K562 (cell line): ENCODE measurements at regions not wholly inside any gene's neighbourhood (a gene's known extent, or its start where the extent isn't known, plus 50 kb on each side); places are given as distances from the start of the nearest gene placed in this dataset.

Experiments
- ATAC-seq: fragments of 200-7000 bp; cut with Tn5 transposase; 3 replicates; pipeline ENCODE4 v1.9.1; 2020; ENCODE audit warnings: moderate library complexity
- BruUV-seq: library from RNA; stranded (reverse); fragments of 400-500 nt; replicated peaks from 2 replicates; lab custom pipeline; 2021; lab: Mats Ljungman, UMichigan
- CTCF ChIA-PET: fragments of 300-600 bp; formaldehyde crosslinking; extraction: SDS; loops from one replicate; lab custom pipeline; 2021; ENCODE audit warnings: low intra/inter-chr PET ratio; lab: Yijun Ruan, JAX
- POLR2A ChIA-PET: fragments of 300-600, 350-650 bp; sonication (Branson Sonifier 250); formaldehyde crosslinking; extraction: SDS; loops from one replicate; lab custom pipeline; 2021; ENCODE audit warnings: antibody characterized with exemption, inconsistent platforms; lab: Yijun Ruan, JAX
- DNase-seq, 4 experiments: peaks; one replicate each; pipeline versions ENCODE4 v3.0.0 to v3.0.0-alpha.2; 2011 to 2018; ENCODE audit warnings: low spot score in 3 of 4, mixed read lengths in 3 of 4; ENCODE audit errors: extremely low read depth in 1 of 4
- FAIRE-seq: peaks from 2 replicates; lab custom pipeline; 2011; peaks lifted over from hg19 to GRCh38; lab: Jason Lieb, UNC
- H2AFZ ChIP-seq: 2 replicates; pipeline ENCODE4 v1.6.0; 2011; ENCODE audit warnings: low read depth, low read length, control low read depth, inconsistent platforms
- H3K27ac ChIP-seq: fragments of 200-600 bp; 3 replicates; pipeline ENCODE4 v1.8.0; 2011; ENCODE audit warnings: low read depth, mild to moderate bottlenecking, control low read depth, inconsistent platforms, low read length, moderate library complexity, mixed read lengths; ENCODE audit errors: extremely low read depth
- H3K27me3 ChIP-seq, 2 experiments: fragments of 300-600 bp in 1 of 2; 2 replicates in 1 of 2; 3 replicates in 1 of 2; pipeline versions ENCODE4 v1.6.0 to v1.8.0; 2011; ENCODE audit warnings: inconsistent platforms in 2 of 2, low read length in 2 of 2, mild to moderate bottlenecking in 1 of 2, mixed read lengths in 1 of 2, moderate library complexity in 1 of 2; ENCODE audit not compliant: control insufficient read depth in 2 of 2, insufficient read depth in 2 of 2
- H3K36me3 ChIP-seq: fragments of 300-600 bp; 3 replicates; pipeline ENCODE4 v1.8.0; 2011; ENCODE audit warnings: mild to moderate bottlenecking, low read length, inconsistent platforms; ENCODE audit not compliant: control insufficient read depth, insufficient read depth
- H3K4me1 ChIP-seq, 2 experiments: fragments of 200-600 bp in 1 of 2; replicated peaks in 1 of 2; 2 replicates in 1 of 2; 3 replicates in 1 of 2; pipeline versions ENCODE4 v1.5.1 to v1.8.0; 2011; ENCODE audit warnings: inconsistent platforms in 2 of 2, low read length in 2 of 2, mild to moderate bottlenecking in 1 of 2, mixed read lengths in 1 of 2, moderate library complexity in 1 of 2; ENCODE audit not compliant: control insufficient read depth in 2 of 2, insufficient read depth in 2 of 2
- H3K4me2 ChIP-seq: 2 replicates; pipeline ENCODE4 v1.6.1; 2011; ENCODE audit warnings: low read length, control low read depth, inconsistent platforms, mixed read lengths; ENCODE audit not compliant: insufficient read depth
- H3K4me3 ChIP-seq: fragments of 200-600 bp; sonication (generic), shearing (Covaris generic); 2 replicates; pipeline ENCODE4 v1.5.1; 2016; ENCODE audit warnings: control low read depth, inconsistent platforms
- H3K79me2 ChIP-seq: fragments of 200-600 bp; 3 replicates; pipeline ENCODE4 v1.8.0; 2011; ENCODE audit warnings: low read length, inconsistent platforms; ENCODE audit not compliant: control insufficient read depth, insufficient read depth
- H3K9ac ChIP-seq, 2 experiments: 2 replicates each; pipeline versions ENCODE4 v1.6.0 to v1.6.1; 2011; ENCODE audit warnings: low read depth in 2 of 2, low read length in 2 of 2, control low read depth in 1 of 2, inconsistent platforms in 1 of 2, mild to moderate bottlenecking in 1 of 2, mixed read lengths in 1 of 2; ENCODE audit not compliant: insufficient read depth in 1 of 2
- H3K9me1 ChIP-seq: one replicate; pipeline ENCODE4 v1.6.0; 2011; ENCODE audit warnings: inconsistent platforms, mild to moderate bottlenecking, low read length, moderate library complexity; ENCODE audit not compliant: control insufficient read depth, insufficient read depth
- H3K9me3 ChIP-seq: replicated peaks from 2 replicates; pipeline ENCODE4 v1.5.1; 2011; ENCODE audit warnings: low read depth, low read length, inconsistent platforms; ENCODE audit not compliant: control insufficient read depth, insufficient read depth
- H4K20me1 ChIP-seq: replicated peaks from 2 replicates; pipeline ENCODE4 v1.6.1; 2011; ENCODE audit warnings: low read length, inconsistent platforms, mixed read lengths; ENCODE audit not compliant: control insufficient read depth, insufficient read depth
- CAMTA2 ChIP-seq: fragments of 250-450 bp; sonication (Bioruptor Pico); conservative IDR thresholded peaks from 2 replicates; pipeline ENCODE4 v1.5.1; 2022
- CHAMP1 ChIP-seq: fragments of 450-650 bp; IDR thresholded peaks from 2 replicates; pipeline ENCODE4 v1.6.1; 2016; ENCODE audit warnings: mild to moderate bottlenecking
- CLOCK ChIP-seq: fragments of 250-450 bp; sonication (Bioruptor Pico); IDR thresholded peaks from 2 replicates; pipeline ENCODE4 v1.4.0; 2020; ENCODE audit warnings: mild to moderate bottlenecking, moderate library complexity, borderline replicate concordance
- CTBP1 ChIP-seq: fragments of 450-650 bp; IDR thresholded peaks from 2 replicates; pipeline ENCODE4 v1.6.1; 2016; ENCODE audit warnings: borderline replicate concordance
- PBX2 ChIP-seq, 2 experiments: IDR thresholded peaks in 1 of 2; conservative IDR thresholded peaks in 1 of 2; 2 replicates each; pipeline ENCODE4 v1.6.1; 2016; ENCODE audit warnings: low read depth in 2 of 2, mild to moderate bottlenecking in 1 of 2, missing compliant biosample characterization in 1 of 2, missing genetic modification characterization in 1 of 2, moderate library complexity in 1 of 2
- PKNOX1 ChIP-seq: fragments of 450-650 bp; IDR thresholded peaks from 2 replicates; pipeline ENCODE4 v1.6.1; 2016
- SREBF2 ChIP-seq: sonication (generic); formaldehyde crosslinking; IDR thresholded peaks from 2 replicates; pipeline ENCODE4 v1.4.0; 2020; ENCODE audit warnings: mild to moderate bottlenecking, missing genetic modification reagents
- ZNF24 ChIP-seq: fragments of 450-650 bp; IDR thresholded peaks from 2 replicates; pipeline ENCODE4 v1.6.1; 2016
- ZNF408 ChIP-seq: fragments of 250-450 bp; sonication (Bioruptor Pico); IDR thresholded peaks from 2 replicates; pipeline ENCODE4 v1.4.0; 2020; ENCODE audit warnings: low read depth, mild to moderate bottlenecking, moderate library complexity
- ZNF57 ChIP-seq: fragments of 450-650 bp; formaldehyde crosslinking; IDR thresholded peaks from 2 replicates; pipeline ENCODE4 v1.4.0; 2020; ENCODE audit warnings: mild to moderate bottlenecking, moderate library complexity
- ZNF586 ChIP-seq: fragments of 450-650 bp; formaldehyde crosslinking; conservative IDR thresholded peaks from 2 replicates; pipeline ENCODE4 v1.4.0; 2020; ENCODE audit warnings: mild to moderate bottlenecking, moderate library complexity
- WGBS: fragments of 100-300 bp; shearing (Covaris generic); methylation state at CpG from one replicate; pipeline ENCODE4 v1.1.6; 2016; ENCODE audit warnings: low coverage, mixed read lengths; ENCODE audit not compliant: insufficient coverage; ENCODE audit errors: missing lambda C conversion rate; 5-methylcytosine and 5-hydroxymethylcytosine counted together
- in situ Hi-C: fragments of 300-500 bp; cut with MboI; formaldehyde crosslinking; loops from 4 replicates; pipeline ENCODE4 v1.15.0; 2018; ENCODE audit warnings: inconsistent platforms, mixed read lengths
- intact Hi-C: fragments of 100-400 bp; cut with micrococcal nuclease; formaldehyde crosslinking; loops from 2 replicates; pipeline ENCODE4 v1.14.2; 2022

GRCh38 chr9:77099388-77099787, 77.9 kb upstream of the VPS13A start:
- Histone ChIP-seq H3K27me3 (no peaks in the 10 kb centered on the region; a peak in 1 of 5 replicates), H3K4me3 (no peak overlapping the region), H3K9me1 (no peaks in the 10 kb centered on the region), H3K9ac (no peak overlapping the region), H3K27ac (no peak overlapping the region), H3K4me2 (no peak overlapping the region), H4K20me1 (no peaks in the 10 kb centered on the region), H3K4me1 (no peaks in the 10 kb centered on the region), H3K9me3 (no peaks in the 10 kb centered on the region), H3K79me2 (no peaks in the 10 kb centered on the region), H3K36me3 (no peaks in the 10 kb centered on the region), H2AFZ (no peak overlapping the region)
- in situ Hi-C loops (no loop called here), intact Hi-C loops (no loop called here)
- BruUV-seq = no TSS peak
- WGBS = 3% methylated on average over 3 of the region's 3 CpGs
- TF ChIP-seq ZNF24 (no peak), ZNF57 (CRISPR knock-in tag) (no peak), SREBF2 (no peak), CAMTA2 (no peak), ZNF586 (CRISPR knock-in tag) (no peak), CLOCK (CRISPR knock-in tag) (no peak), ZNF408 (no peak), PBX2 (CRISPR knock-in tag; IDR thresholded peaks at IDR 0.05; ENCODE audit: low read depth) (no peak), PBX2 (tag; conservative IDR thresholded peaks at IDR 0.05; ENCODE audit: low read depth) (0 out of 2 replicates have a peak, but pooled peaks have one; percentile 40), CTBP1 (no peak), CHAMP1 (no peak), PKNOX1 (peak; percentile 45; the same call in 1 of the 2 replicates)
- POLR2A ChIA-PET = no interaction called here
- ATAC-seq = no peak
- FAIRE-seq = no peak
- no peak for DNase-seq
- CTCF ChIA-PET = no interaction called here
